ENCODE measurements at regions not wholly inside any gene's neighbourhood (a gene's known extent, or its start where the extent isn't known, plus 50 kb on each side); places are given as distances from the start of the nearest gene placed in this dataset.

- Histone ChIP-seq H3K4me1 (ENCODE audit: control insufficient read depth, insufficient read depth, low read length, poor library complexity, severe bottlenecking) (no peaks in the 10 kb centered on the region), H3K27me3 (ENCODE audit: control insufficient read depth, insufficient read depth, low read length) (peaks cover 6% of the 10 kb centered on the region), H3K36me3 (ENCODE audit: control insufficient read depth, insufficient read depth, low read length) (no peaks in the 10 kb centered on the region), H3K9me3 (ENCODE audit: control insufficient read depth in 2 of 2, low read length in 2 of 2) (peaks cover 0 to 2% of the 10 kb centered on the region in 2 experiments), H3K4me3 (ENCODE audit: low read depth, low read length) (no peak overlapping the region), H3K27ac (ENCODE audit: insufficient read depth, low read length, poor library complexity, severe bottlenecking) (no peak overlapping the region)
- peak overlapping the region in 1 of 3 donors; percentile 47 for H3K27ac Mint-ChIP-seq
- DNase-seq, result no peak
- peaks cover 46% of the 10 kb centered on the region for H3K27me3 Mint-ChIP-seq
- no peak overlapping the region for H3K4me3 Mint-ChIP-seq
- no peaks in the 10 kb centered on the region for H3K36me3 Mint-ChIP-seq
- no peaks in the 10 kb centered on the region for H3K4me1 Mint-ChIP-seq
- ATAC-seq (ENCODE audit: low read depth in 2 of 2), result no peak
- H3K9me3 Mint-ChIP-seq, result peaks cover 0 to 15% (median 5%) of the 10 kb centered on the region in 7 donors
Measured at GRCh38 chr15:77846360-77846759, 213.6 kb upstream of the LINGO1 start.

- H3K27me3 Mint-ChIP-seq, result peaks cover 32% of the 10 kb centered on the region
- ATAC-seq (ENCODE audit: low read depth in 2 of 2) (no peak), DNase-seq (no peak)
- H3K4me3 Mint-ChIP-seq, result no peak overlapping the region
- H3K4me1 Mint-ChIP-seq, result no peaks in the 10 kb centered on the region
- no peaks in the 10 kb centered on the region for H3K36me3 ChIP-seq (ENCODE audit: control insufficient read depth, insufficient read depth, low read length)
- no peaks in the 10 kb centered on the region for H3K36me3 Mint-ChIP-seq
- H3K27ac Mint-ChIP-seq, result no peak overlapping the region
- no peak overlapping the region for H3K27ac ChIP-seq (ENCODE audit: insufficient read depth, low read length, poor library complexity, severe bottlenecking)
- H3K9me3 ChIP-seq (ENCODE audit: control insufficient read depth in 2 of 2, low read length in 2 of 2), result no peaks in the 10 kb centered on the region
- peaks cover 6% of the 10 kb centered on the region for H3K27me3 ChIP-seq (ENCODE audit: control insufficient read depth, insufficient read depth, low read length)
- H3K9me3 Mint-ChIP-seq, result peaks cover 0 to 9% (median 1%) of the 10 kb centered on the region in 7 donors
- no peak overlapping the region for H3K4me3 ChIP-seq (ENCODE audit: low read depth, low read length)
- no peaks in the 10 kb centered on the region for H3K4me1 ChIP-seq (ENCODE audit: control insufficient read depth, insufficient read depth, low read length, poor library complexity, severe bottlenecking)
Measured at GRCh38 chr15:77844798-77845446, 212.2 kb upstream of the LINGO1 start.

GRCh38 chr15:77843546-77843945, 210.8 kb upstream of the LINGO1 start:
- ATAC-seq (ENCODE audit: low read depth in 2 of 2) (no peak), DNase-seq (no peak)
- Histone ChIP-seq H3K27ac (ENCODE audit: insufficient read depth, low read length, poor library complexity, severe bottlenecking) (no peak overlapping the region), H3K4me1 (ENCODE audit: control insufficient read depth, insufficient read depth, low read length, poor library complexity, severe bottlenecking) (no peaks in the 10 kb centered on the region), H3K36me3 (ENCODE audit: control insufficient read depth, insufficient read depth, low read length) (no peaks in the 10 kb centered on the region), H3K9me3 (ENCODE audit: control insufficient read depth in 2 of 2, low read length in 2 of 2) (no peaks in the 10 kb centered on the region), H3K4me3 (ENCODE audit: low read depth, low read length) (no peak overlapping the region), H3K27me3 (ENCODE audit: control insufficient read depth, insufficient read depth, low read length) (peaks cover 4% of the 10 kb centered on the region)
- Mint-ChIP-seq H3K36me3 (no peaks in the 10 kb centered on the region), H3K27ac (no peak overlapping the region), H3K9me3 (peaks cover 0 to 7% (median 1%) of the 10 kb centered on the region in 7 donors), H3K4me1 (no peaks in the 10 kb centered on the region), H3K27me3 (peaks cover 29% of the 10 kb centered on the region), H3K4me3 (no peak overlapping the region)

GRCh38 chr15:77840991-77841775, 208.5 kb upstream of the LINGO1 start:
- Histone ChIP-seq H3K36me3 (ENCODE audit: control insufficient read depth, insufficient read depth, low read length) (no peaks in the 10 kb centered on the region), H3K9me3 (ENCODE audit: control insufficient read depth in 2 of 2, low read length in 2 of 2) (no peaks in the 10 kb centered on the region), H3K4me1 (ENCODE audit: control insufficient read depth, insufficient read depth, low read length, poor library complexity, severe bottlenecking) (no peaks in the 10 kb centered on the region), H3K27ac (ENCODE audit: insufficient read depth, low read length, poor library complexity, severe bottlenecking) (no peak overlapping the region), H3K27me3 (ENCODE audit: control insufficient read depth, insufficient read depth, low read length) (peaks cover 2% of the 10 kb centered on the region), H3K4me3 (ENCODE audit: low read depth, low read length) (no peak overlapping the region)
- Mint-ChIP-seq H3K4me1 (no peaks in the 10 kb centered on the region), H3K36me3 (no peaks in the 10 kb centered on the region), H3K4me3 (no peak overlapping the region), H3K27me3 (peaks cover 22% of the 10 kb centered on the region), H3K9me3 (peaks cover 0 to 7% (median 2%) of the 10 kb centered on the region in 7 donors), H3K27ac (no peak overlapping the region)
- ATAC-seq (ENCODE audit: low read depth in 2 of 2), result no peak
- no peak for DNase-seq

- H3K4me1 ChIP-seq (ENCODE audit: control insufficient read depth, insufficient read depth, low read length, poor library complexity, severe bottlenecking), result no peaks in the 10 kb centered on the region
- no peak overlapping the region for H3K4me3 Mint-ChIP-seq
- peaks cover 0 to 7% (median 2%) of the 10 kb centered on the region in 7 donors for H3K9me3 Mint-ChIP-seq
- no peak overlapping the region for H3K27ac ChIP-seq (ENCODE audit: insufficient read depth, low read length, poor library complexity, severe bottlenecking)
- ATAC-seq (ENCODE audit: low read depth in 2 of 2) (no peak), DNase-seq (no peak)
- H3K27ac Mint-ChIP-seq, result no peak overlapping the region
- no peak overlapping the region for H3K4me3 ChIP-seq (ENCODE audit: low read depth, low read length)
- no peaks in the 10 kb centered on the region for H3K4me1 Mint-ChIP-seq
- no peaks in the 10 kb centered on the region for H3K36me3 Mint-ChIP-seq
- no peaks in the 10 kb centered on the region for H3K9me3 ChIP-seq (ENCODE audit: control insufficient read depth in 2 of 2, low read length in 2 of 2)
- H3K27me3 ChIP-seq (ENCODE audit: control insufficient read depth, insufficient read depth, low read length), result peaks cover 2% of the 10 kb centered on the region
- peaks cover 16% of the 10 kb centered on the region for H3K27me3 Mint-ChIP-seq
- no peaks in the 10 kb centered on the region for H3K36me3 ChIP-seq (ENCODE audit: control insufficient read depth, insufficient read depth, low read length)
Measured at GRCh38 chr15:77839970-77840905, 207.5 kb upstream of the LINGO1 start.

- no peaks in the 10 kb centered on the region for H3K36me3 ChIP-seq (ENCODE audit: control insufficient read depth, insufficient read depth, low read length)
- H3K4me3 Mint-ChIP-seq, result no peak overlapping the region
- H3K36me3 Mint-ChIP-seq, result no peaks in the 10 kb centered on the region
- H3K9me3 Mint-ChIP-seq, result peaks cover 0 to 2% (median 1%) of the 10 kb centered on the region in 7 donors
- H3K27ac Mint-ChIP-seq, result no peak overlapping the region
- peaks cover 2% of the 10 kb centered on the region for H3K27me3 ChIP-seq (ENCODE audit: control insufficient read depth, insufficient read depth, low read length)
- no peaks in the 10 kb centered on the region for H3K4me1 Mint-ChIP-seq
- no peaks in the 10 kb centered on the region for H3K9me3 ChIP-seq (ENCODE audit: control insufficient read depth in 2 of 2, low read length in 2 of 2)
- ATAC-seq (ENCODE audit: low read depth in 2 of 2) (no peak), DNase-seq (no peak)
- no peaks in the 10 kb centered on the region for H3K4me1 ChIP-seq (ENCODE audit: control insufficient read depth, insufficient read depth, low read length, poor library complexity, severe bottlenecking)
- H3K27ac ChIP-seq (ENCODE audit: insufficient read depth, low read length, poor library complexity, severe bottlenecking), result no peak overlapping the region
- peaks cover 16% of the 10 kb centered on the region for H3K27me3 Mint-ChIP-seq
- H3K4me3 ChIP-seq (ENCODE audit: low read depth, low read length), result no peak overlapping the region
Measured at GRCh38 chr15:77839456-77839855, 206.7 kb upstream of the LINGO1 start.

- Histone ChIP-seq H3K4me3 (ENCODE audit: low read depth, low read length) (no peak overlapping the region), H3K27me3 (ENCODE audit: control insufficient read depth, insufficient read depth, low read length) (peaks cover 2% of the 10 kb centered on the region), H3K36me3 (ENCODE audit: control insufficient read depth, insufficient read depth, low read length) (no peaks in the 10 kb centered on the region), H3K27ac (ENCODE audit: insufficient read depth, low read length, poor library complexity, severe bottlenecking) (no peak overlapping the region), H3K4me1 (ENCODE audit: control insufficient read depth, insufficient read depth, low read length, poor library complexity, severe bottlenecking) (no peaks in the 10 kb centered on the region), H3K9me3 (ENCODE audit: control insufficient read depth in 2 of 2, low read length in 2 of 2) (no peaks in the 10 kb centered on the region)
- ATAC-seq (ENCODE audit: low read depth in 2 of 2), result no peak
- no peak overlapping the region for H3K27ac Mint-ChIP-seq
- no peaks in the 10 kb centered on the region for H3K4me1 Mint-ChIP-seq
- peaks cover 16% of the 10 kb centered on the region for H3K27me3 Mint-ChIP-seq
- H3K36me3 Mint-ChIP-seq, result no peaks in the 10 kb centered on the region
- DNase-seq, result no peak
- peaks cover 0 to 2% (median 0%) of the 10 kb centered on the region in 7 donors for H3K9me3 Mint-ChIP-seq
- no peak overlapping the region for H3K4me3 Mint-ChIP-seq
Measured at GRCh38 chr15:77838595-77838994, 205.9 kb upstream of the LINGO1 start.
